Spleen (tissue), 7 donors: ENCODE measurements at regions not wholly inside any gene's neighbourhood (a gene's known extent, or its start where the extent isn't known, plus 50 kb on each side); places are given as distances from the start of the nearest gene placed in this dataset.

Source experiments
- POLR2A ChIP-seq, 3 donors: fragments of 450-650 bp; IDR thresholded peaks; one replicate each; pipeline ENCODE4 v1.5.1; 2017; ENCODE audit warnings: antibody characterized with exemption in 3 of 3, mild to moderate bottlenecking in 1 of 3
- POLR2AphosphoS5 ChIP-seq, 3 donors: sonication (generic); formaldehyde crosslinking; IDR thresholded peaks; one replicate each; pipeline ENCODE4 v1.5.1; 2017; ENCODE audit warnings: antibody characterized with exemption in 3 of 3
- TF ChIP-seq, protein P1 (sequence below), 11 experiments: fragments of 200-600 bp in 7 of 11; fragments of 450-650 bp in 4 of 11; sonication (generic) in 4 of 11; IDR thresholded peaks in 8 of 11; conservative IDR thresholded peaks in 3 of 11; 1 replicate in 7 of 11; 2 replicates in 4 of 11; pipeline versions ENCODE4 v1.4.0 to v1.8.0; 2016 to 2021; ENCODE audit warnings: antibody characterized with exemption in 11 of 11, inconsistent platforms in 4 of 11, mild to moderate bottlenecking in 1 of 11
- donor health status: DM: no; HTN: no; CAD: no; lungs with moderate emphysema.
- donor health status: DM: no; HTN: no; CAD: no.
- donor health status: DM: no; HTN: no; CAD: no.

DNA sequence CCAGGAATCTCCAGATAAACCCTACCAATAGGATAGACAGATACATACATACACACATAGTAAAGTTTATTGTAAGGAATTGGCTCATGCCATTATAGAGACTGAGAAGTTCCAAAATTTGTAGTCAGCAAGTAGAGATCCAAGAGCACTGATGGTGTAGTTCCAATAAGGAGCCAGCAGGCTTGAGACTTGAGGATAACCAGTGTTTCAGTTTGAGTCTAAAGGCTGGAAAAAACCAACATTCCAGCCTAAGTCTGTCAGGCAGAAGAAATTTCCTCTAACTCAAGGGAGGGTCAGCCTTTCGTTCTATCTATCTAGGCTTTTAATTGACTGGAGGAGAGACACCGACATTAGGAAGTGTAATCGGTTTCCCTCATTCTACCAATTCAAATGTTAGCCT lies 110.2 kb upstream of the TSHZ3 start:
- TF ChIP-seq, protein P1, sequence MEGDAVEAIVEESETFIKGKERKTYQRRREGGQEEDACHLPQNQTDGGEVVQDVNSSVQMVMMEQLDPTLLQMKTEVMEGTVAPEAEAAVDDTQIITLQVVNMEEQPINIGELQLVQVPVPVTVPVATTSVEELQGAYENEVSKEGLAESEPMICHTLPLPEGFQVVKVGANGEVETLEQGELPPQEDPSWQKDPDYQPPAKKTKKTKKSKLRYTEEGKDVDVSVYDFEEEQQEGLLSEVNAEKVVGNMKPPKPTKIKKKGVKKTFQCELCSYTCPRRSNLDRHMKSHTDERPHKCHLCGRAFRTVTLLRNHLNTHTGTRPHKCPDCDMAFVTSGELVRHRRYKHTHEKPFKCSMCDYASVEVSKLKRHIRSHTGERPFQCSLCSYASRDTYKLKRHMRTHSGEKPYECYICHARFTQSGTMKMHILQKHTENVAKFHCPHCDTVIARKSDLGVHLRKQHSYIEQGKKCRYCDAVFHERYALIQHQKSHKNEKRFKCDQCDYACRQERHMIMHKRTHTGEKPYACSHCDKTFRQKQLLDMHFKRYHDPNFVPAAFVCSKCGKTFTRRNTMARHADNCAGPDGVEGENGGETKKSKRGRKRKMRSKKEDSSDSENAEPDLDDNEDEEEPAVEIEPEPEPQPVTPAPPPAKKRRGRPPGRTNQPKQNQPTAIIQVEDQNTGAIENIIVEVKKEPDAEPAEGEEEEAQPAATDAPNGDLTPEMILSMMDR (IDR thresholded peaks at IDR 0.05 in 8 of 11, conservative IDR thresholded peaks at IDR 0.05 in 3 of 11) = no peak
- TF ChIP-seq POLR2A (IDR thresholded peaks at IDR 0.05) = no peak
- TF ChIP-seq POLR2AphosphoS5 (IDR thresholded peaks at IDR 0.05) = no peak
